VCaP (cell line): ENCODE measurements at regions not wholly inside any gene's neighbourhood (a gene's known extent, or its start where the extent isn't known, plus 50 kb on each side); places are given as distances from the start of the nearest gene placed in this dataset.

Experiments used
- H3K27ac ChIP-seq: fragments of 450-650 bp; 2 replicates; pipeline ENCODE4 v1.5.1; 2017
- CTCF ChIP-seq: fragments of 450-650 bp; conservative IDR thresholded peaks from 2 replicates; pipeline ENCODE4 v1.5.1; 2017; ENCODE audit warnings: mild to moderate bottlenecking, moderate library complexity

- H3K27ac ChIP-seq, result no peak overlapping the region
- TF ChIP-seq CTCF, result no peak
These were observed 140.2 kb upstream of the LRP1B start for GRCh38 chr2:142270990-142271389.

GRCh38 chr2:142270291-142270690 is 139.5 kb upstream of the LRP1B start:
- no peak overlapping the region for H3K27ac ChIP-seq
- no peak for TF ChIP-seq CTCF

GRCh38 chr2:142259356-142259755 is 128.5 kb upstream of the LRP1B start:
- no peak for TF ChIP-seq CTCF
- H3K27ac ChIP-seq, result no peak overlapping the region

- TF ChIP-seq CTCF, result no peak
- no peak overlapping the region for H3K27ac ChIP-seq
These were observed 123.2 kb upstream of the LRP1B start for GRCh38 chr2:142254031-142254430.

- TF ChIP-seq CTCF, result no peak
- no peak overlapping the region for H3K27ac ChIP-seq
These were observed 110.2 kb upstream of the LRP1B start for GRCh38 chr2:142241016-142241415.

- H3K27ac ChIP-seq, result no peak overlapping the region
- TF ChIP-seq CTCF, result no peak
These were observed 105.4 kb upstream of the LRP1B start for GRCh38 chr2:142236181-142236580.

GRCh38 chr2:142234741-142235140 is 103.9 kb upstream of the LRP1B start:
- TF ChIP-seq CTCF, result no peak
- no peak overlapping the region for H3K27ac ChIP-seq

GRCh38 chr2:142223309-142223708 is 92.5 kb upstream of the LRP1B start:
- H3K27ac ChIP-seq, result no peak overlapping the region
- TF ChIP-seq CTCF, result no peak
